ENCODE measurements at regions not wholly inside any gene's neighbourhood (a gene's known extent, or its start where the extent isn't known, plus 50 kb on each side); places are given as distances from the start of the nearest gene placed in this dataset.

DNA sequence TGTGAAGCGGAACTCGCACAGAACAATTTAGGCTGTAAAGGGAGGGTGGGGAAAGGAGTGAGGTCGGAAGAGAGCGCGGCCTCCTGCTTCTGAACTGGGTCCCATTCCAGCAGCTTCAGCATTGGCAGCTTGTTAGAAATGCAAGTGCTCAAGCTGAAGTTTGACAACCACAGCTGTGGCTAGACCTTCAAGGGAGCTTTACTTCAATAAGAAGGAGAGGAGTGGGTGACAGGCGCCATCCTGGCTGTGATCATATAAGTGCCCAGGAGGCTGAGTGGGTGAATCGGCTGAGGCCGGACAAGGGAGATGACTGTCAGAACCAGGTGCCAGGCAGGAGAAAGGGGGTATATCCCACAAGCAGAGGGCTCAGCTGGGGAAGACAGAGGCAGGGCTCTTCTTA lies 622.5 kb downstream of the GALR1 start:
- ATAC-seq, result no peak
- intact Hi-C loops (cut with DNase I), result no loop called here
- TF ChIP-seq, protein P1, sequence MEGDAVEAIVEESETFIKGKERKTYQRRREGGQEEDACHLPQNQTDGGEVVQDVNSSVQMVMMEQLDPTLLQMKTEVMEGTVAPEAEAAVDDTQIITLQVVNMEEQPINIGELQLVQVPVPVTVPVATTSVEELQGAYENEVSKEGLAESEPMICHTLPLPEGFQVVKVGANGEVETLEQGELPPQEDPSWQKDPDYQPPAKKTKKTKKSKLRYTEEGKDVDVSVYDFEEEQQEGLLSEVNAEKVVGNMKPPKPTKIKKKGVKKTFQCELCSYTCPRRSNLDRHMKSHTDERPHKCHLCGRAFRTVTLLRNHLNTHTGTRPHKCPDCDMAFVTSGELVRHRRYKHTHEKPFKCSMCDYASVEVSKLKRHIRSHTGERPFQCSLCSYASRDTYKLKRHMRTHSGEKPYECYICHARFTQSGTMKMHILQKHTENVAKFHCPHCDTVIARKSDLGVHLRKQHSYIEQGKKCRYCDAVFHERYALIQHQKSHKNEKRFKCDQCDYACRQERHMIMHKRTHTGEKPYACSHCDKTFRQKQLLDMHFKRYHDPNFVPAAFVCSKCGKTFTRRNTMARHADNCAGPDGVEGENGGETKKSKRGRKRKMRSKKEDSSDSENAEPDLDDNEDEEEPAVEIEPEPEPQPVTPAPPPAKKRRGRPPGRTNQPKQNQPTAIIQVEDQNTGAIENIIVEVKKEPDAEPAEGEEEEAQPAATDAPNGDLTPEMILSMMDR (IDR thresholded peaks at IDR 0.05), result no peak
- no peaks in the 10 kb centered on the region for H3K27me3 ChIP-seq (ENCODE audit: low read depth)
- no peak for DNase-seq
- no peaks in the 10 kb centered on the region for H3K36me3 ChIP-seq
- no peak overlapping the region for H3K4me3 ChIP-seq
- no peak overlapping the region for H3K27ac ChIP-seq
- H3K9me3 ChIP-seq, result no peaks in the 10 kb centered on the region
- no peaks in the 10 kb centered on the region for H3K4me1 ChIP-seq

DNA sequence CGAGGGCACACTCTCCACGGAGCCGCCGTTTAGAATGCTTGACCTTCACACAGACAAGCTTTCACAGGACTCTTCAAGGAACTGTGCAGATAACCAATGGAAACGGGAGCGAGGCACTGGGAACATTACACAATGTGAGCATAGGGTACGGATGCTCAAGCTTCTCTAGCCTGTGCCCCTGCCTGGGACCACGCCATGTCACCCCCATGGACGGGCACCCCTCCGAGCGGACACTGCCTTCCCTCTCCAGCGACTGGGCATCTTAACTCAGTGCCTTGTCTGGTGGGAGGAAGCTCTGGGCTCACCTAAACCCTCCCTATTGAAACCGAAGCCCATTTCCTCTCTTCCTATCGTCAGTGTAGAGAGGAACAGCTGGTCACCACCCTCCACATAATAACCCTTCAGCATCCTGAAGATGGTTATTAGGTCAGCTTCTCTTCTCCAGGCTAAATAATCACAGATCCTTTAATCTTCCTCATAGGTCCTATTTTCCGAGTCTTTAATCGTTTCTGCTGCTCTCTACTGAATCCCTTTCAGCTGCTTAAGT lies 626.7 kb downstream of the GALR1 start:
- Histone ChIP-seq H3K4me1 (no peaks in the 10 kb centered on the region), H3K36me3 (no peaks in the 10 kb centered on the region), H3K27ac (no peak overlapping the region), H3K27me3 (ENCODE audit: low read depth) (no peaks in the 10 kb centered on the region), H3K4me3 (no peak overlapping the region), H3K9me3 (no peaks in the 10 kb centered on the region)
- intact Hi-C loops (cut with DNase I), result no loop called here
- ATAC-seq, result no peak
- TF ChIP-seq, protein P1 (IDR thresholded peaks at IDR 0.05), result no peak
- no peak for DNase-seq

DNA sequence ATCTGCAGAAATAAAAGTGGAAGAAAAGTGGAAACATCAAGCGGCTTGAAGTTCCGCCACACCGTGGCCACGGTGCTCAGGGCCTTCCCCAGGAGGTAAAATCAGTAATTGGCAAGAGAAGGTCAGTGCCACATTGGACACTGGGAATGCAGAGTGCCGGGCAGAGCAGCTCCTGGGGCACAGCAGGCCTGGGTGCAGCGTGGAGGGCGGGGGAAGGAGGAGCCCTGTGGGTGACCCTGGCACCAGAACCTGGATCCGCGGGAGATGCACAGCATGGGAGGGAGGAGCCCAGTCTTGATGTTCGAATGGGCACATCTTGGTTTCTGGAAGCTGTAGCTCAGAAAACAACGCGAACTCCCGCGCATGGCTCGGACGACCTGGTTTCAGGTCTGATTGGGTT lies 630.2 kb downstream of the GALR1 start:
- intact Hi-C loops (cut with DNase I), result no loop called here
- H3K9me3 ChIP-seq, result no peaks in the 10 kb centered on the region
- ATAC-seq, result no peak
- no peak for DNase-seq
- no peak overlapping the region for H3K4me3 ChIP-seq
- no peak overlapping the region for H3K27ac ChIP-seq
- no peaks in the 10 kb centered on the region for H3K27me3 ChIP-seq (ENCODE audit: low read depth)
- TF ChIP-seq, protein P1 (IDR thresholded peaks at IDR 0.05), result no peak
- H3K36me3 ChIP-seq, result no peaks in the 10 kb centered on the region
- H3K4me1 ChIP-seq, result no peaks in the 10 kb centered on the region

DNA sequence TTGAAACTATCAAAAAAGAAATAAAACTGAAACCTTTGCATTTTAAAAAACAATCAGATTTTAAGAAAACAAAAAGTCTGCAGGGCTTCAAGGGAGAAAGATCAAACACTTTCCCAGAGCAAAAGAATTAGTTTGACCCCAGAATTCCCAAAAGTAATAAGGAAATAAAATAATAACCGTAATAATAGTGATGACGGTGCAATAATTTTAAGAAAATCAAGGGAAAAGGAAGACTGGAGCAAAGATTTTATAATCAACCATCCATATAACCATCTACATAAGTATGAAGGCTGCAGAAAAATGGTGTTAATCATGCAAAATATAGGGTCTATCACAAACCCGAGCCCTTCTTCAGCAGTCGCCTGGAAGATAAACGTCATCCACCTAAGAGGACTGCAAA lies 634.8 kb downstream of the GALR1 start:
- Histone ChIP-seq H3K27me3 (ENCODE audit: low read depth) (no peaks in the 10 kb centered on the region), H3K36me3 (no peaks in the 10 kb centered on the region), H3K4me1 (no peaks in the 10 kb centered on the region), H3K4me3 (no peak overlapping the region), H3K9me3 (no peaks in the 10 kb centered on the region), H3K27ac (no peak overlapping the region)
- ATAC-seq (no peak), DNase-seq (no peak)
- TF ChIP-seq, protein P1 (IDR thresholded peaks at IDR 0.05), result no peak
- intact Hi-C loops (cut with DNase I), result no loop called here

DNA sequence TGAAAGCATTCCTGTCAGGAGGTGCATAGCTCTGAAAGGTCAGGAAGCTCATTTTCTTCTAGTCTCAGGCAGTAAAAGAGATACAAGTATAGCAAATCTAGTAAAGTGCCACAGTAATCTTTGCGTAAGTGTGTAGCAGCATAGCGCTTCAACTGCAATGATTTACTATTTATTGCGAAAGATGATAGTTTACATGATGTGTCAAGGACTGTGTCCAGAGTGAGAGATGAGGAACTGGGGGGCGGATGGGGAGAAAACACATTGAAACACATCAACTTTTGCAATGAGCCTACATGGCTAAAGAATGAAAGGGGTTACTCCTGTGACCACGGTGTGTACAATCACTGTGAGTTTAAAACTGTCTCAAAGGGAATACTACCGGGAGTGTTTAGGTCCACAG lies 644.4 kb downstream of the GALR1 start:
- Histone ChIP-seq H3K36me3 (no peaks in the 10 kb centered on the region), H3K4me1 (no peaks in the 10 kb centered on the region), H3K27ac (no peak overlapping the region), H3K27me3 (ENCODE audit: low read depth) (no peaks in the 10 kb centered on the region), H3K4me3 (no peak overlapping the region), H3K9me3 (no peaks in the 10 kb centered on the region)
- intact Hi-C loops (cut with DNase I), result no loop called here
- TF ChIP-seq, protein P1 (IDR thresholded peaks at IDR 0.05), result no peak
- DNase-seq (no peak), ATAC-seq (no peak)

DNA sequence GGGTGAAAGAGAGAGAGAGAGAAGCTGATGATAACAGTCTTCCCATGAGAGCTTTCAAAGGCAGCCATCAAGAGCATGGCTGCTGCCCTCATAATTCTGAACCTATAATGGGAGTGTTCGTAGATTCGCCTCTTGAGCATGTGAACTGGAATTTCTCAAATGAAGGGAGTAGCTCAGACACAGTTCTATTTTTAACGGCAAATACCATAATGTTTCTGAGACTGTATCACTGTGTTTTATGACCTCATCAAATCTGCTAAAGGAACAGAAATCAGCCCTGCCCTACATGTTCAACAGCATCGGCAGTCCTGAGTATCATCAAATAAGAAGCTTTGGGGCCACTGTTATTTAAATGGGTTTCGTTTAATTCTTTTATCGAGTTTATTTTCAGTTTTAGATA lies 645.6 kb downstream of the GALR1 start:
- intact Hi-C loops (cut with DNase I), result no loop called here
- TF ChIP-seq, protein P1 (IDR thresholded peaks at IDR 0.05), result no peak
- no peak for ATAC-seq

More for the DNA sequence above, 645.6 kb downstream of the GALR1 start:
- H3K4me1 ChIP-seq, result peaks cover 5% of the 10 kb centered on the region
- H3K9me3 ChIP-seq, result no peaks in the 10 kb centered on the region
- H3K27me3 ChIP-seq (ENCODE audit: low read depth), result peaks cover 6% of the 10 kb centered on the region
- H3K36me3 ChIP-seq, result no peaks in the 10 kb centered on the region
- no peak for DNase-seq
- no peak overlapping the region for H3K4me3 ChIP-seq
- no peak overlapping the region for H3K27ac ChIP-seq

Data from lower lobe of right lung (tissue), 2 donors.